Right lobe of liver (tissue), 6 donors: ENCODE measurements at regions not wholly inside any gene's neighbourhood (a gene's known extent, or its start where the extent isn't known, plus 50 kb on each side); places are given as distances from the start of the nearest gene placed in this dataset.
"Not testable (repeated sequence)": the region's sequence is repeated elsewhere in the genome, so short reads cannot be mapped to it uniquely, and the experiment has no call there.

Source experiments
- ATAC-seq, 4 donors: fragments of 200-7000 bp; cut with Tn5 transposase; one replicate each; pipeline ENCODE4 v1.9.1; 2020; ENCODE audit warnings: mild to moderate bottlenecking in 4 of 4, moderate library complexity in 4 of 4
- DNase-seq, 3 donors: peaks; one replicate each; pipeline ENCODE4 v3.0.0-alpha.2; 2020
- H3K27ac ChIP-seq, 3 donors: fragments of 200-600 bp; one replicate each; pipeline ENCODE4 v1.8.0; 2022
- H3K27me3 ChIP-seq, 2 donors: fragments of 200-600 bp; one replicate each; pipeline ENCODE4 v1.8.0; 2022
- H3K36me3 ChIP-seq, 4 donors: fragments of 200-600 bp; sonication (generic) in 1 of 4; one replicate each; pipeline versions ENCODE4 v1.5.1 to v1.8.0; 2017 to 2022; ENCODE audit warnings: control low read depth in 1 of 4
- H3K4me1 ChIP-seq, 4 donors: fragments of 200-600 bp; sonication (generic) in 1 of 4; one replicate each; pipeline versions ENCODE4 v1.5.1 to v1.8.0; 2017 to 2022; ENCODE audit warnings: control low read depth in 1 of 4
- H3K4me3 ChIP-seq, 3 donors: fragments of 200-600 bp; one replicate each; pipeline ENCODE4 v1.8.0; 2022
- H3K9me3 ChIP-seq, 4 donors: fragments of 200-600 bp; sonication (generic) in 1 of 4; one replicate each; pipeline versions ENCODE4 v1.5.1 to v1.8.0; 2017 to 2022; ENCODE audit warnings: control low read depth in 1 of 4
- CTCF ChIP-seq, 4 donors: fragments of 200-600 bp in 3 of 4; fragments of 450-650 bp in 1 of 4; IDR thresholded peaks; one replicate each; pipeline versions ENCODE4 v1.5.1 to v1.8.0; 2016 to 2022; ENCODE audit warnings: antibody characterized with exemption in 4 of 4, mild to moderate bottlenecking in 2 of 4
- POLR2A ChIP-seq: fragments of 450-650 bp; IDR thresholded peaks from one replicate; pipeline ENCODE4 v1.6.1; 2017; ENCODE audit warnings: antibody characterized with exemption, mild to moderate bottlenecking
- WGBS: methylation state at CpG from one replicate; pipeline ENCODE4 v1.1.6; 2018; ENCODE audit warnings: low coverage, low lambda C conversion rate; ENCODE audit not compliant: insufficient coverage; ENCODE audit errors: missing lambda C conversion rate; 5-methylcytosine and 5-hydroxymethylcytosine counted together
- intact Hi-C, 2 donors: fragments of 100-400 bp; cut with DNase I; formaldehyde crosslinking; loops; one replicate each; pipeline versions ENCODE4 v1.11.2 to v1.14.1; 2022
- donor health status: DM: no; HTN: yes; CAD: no.
- donor health status: DM: no; HTN: no; CAD: no.
- donor health status: DM: no; HTN: no; CAD: no.
- donor health status: DM: no; HTN: yes; CAD: no.
- donor health status: DM: no; HTN: yes; CAD: no.

DNA sequence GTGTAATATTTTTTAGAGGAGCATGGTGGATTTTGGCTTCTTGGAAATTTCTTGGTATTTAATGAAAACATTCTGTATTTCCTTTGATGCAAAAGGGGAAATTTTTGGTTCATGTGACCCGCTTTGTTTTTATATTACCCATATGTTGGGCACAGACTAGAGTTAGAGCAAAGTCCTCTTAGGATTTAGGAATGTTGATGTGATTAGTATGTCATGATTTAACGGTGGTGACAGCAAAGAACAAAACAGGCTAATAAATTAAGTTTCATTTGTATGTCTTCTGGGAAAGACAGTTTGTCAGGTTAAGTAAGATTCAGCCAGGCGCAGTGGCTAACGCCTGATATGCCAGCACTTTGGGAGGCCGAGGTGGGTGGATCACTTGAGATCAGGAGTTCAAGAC, 304.6 kb downstream of the REEP3 start:
- ATAC-seq (no peak), DNase-seq (no peak)
- Histone ChIP-seq H3K4me3 (no peak overlapping the region), H3K27ac (no peak overlapping the region), H3K9me3 (no peaks in the 10 kb centered on the region), H3K36me3 (no peaks in the 10 kb centered on the region), H3K27me3 (no peaks in the 10 kb centered on the region), H3K4me1 (no peaks in the 10 kb centered on the region)
- 86% methylated on average over 5 of the region's 5 CpGs for whole genome bisulfite sequencing
- TF ChIP-seq CTCF (IDR thresholded peaks at IDR 0.05) (no peak), POLR2A (no peak)
- intact Hi-C loops: no loop called here

DNA sequence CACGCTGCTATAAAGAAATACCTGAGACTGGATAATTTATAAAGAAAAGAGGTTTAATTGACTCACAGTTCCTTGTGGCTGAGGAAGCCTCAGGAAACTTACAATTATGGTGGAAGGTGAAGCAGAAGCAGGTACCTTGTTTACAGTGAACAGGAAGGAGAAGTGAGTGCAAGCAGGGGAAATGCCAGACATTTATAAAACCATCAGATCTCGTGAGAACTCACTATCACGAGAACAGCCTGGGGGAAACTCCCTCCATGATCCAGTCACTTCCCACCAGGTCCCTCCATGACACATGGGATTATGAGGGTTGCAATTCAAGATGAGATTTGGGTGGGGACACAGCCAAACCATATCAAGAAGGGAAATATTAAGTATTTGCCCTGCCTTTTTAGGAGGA, 305.8 kb downstream of the REEP3 start:
- ATAC-seq, H3K36me3 ChIP-seq, H3K9me3 ChIP-seq, H3K27me3 ChIP-seq, intact Hi-C loops, H3K4me1 ChIP-seq, H3K27ac ChIP-seq, DNase-seq, H3K4me3 ChIP-seq: not testable (repeated sequence)
- 74% methylated on average over 3 of the region's 3 CpGs for WGBS

- Histone ChIP-seq H3K9me3 (no peaks in the 10 kb centered on the region), H3K4me3 (no peak overlapping the region), H3K27me3 (no peaks in the 10 kb centered on the region), H3K4me1 (no peaks in the 10 kb centered on the region), H3K27ac (no peak overlapping the region), H3K36me3 (no peaks in the 10 kb centered on the region)
- TF ChIP-seq POLR2A: no peak
- no peak for TF ChIP-seq CTCF (IDR thresholded peaks at IDR 0.05)
- DNase-seq (no peak), ATAC-seq (peak in 3 of 4 donors; percentile 44 to 49 (median 48))
- WGBS: 13% methylated on average over 1 of the region's 2 CpGs
- intact Hi-C loops: no loop called here
Measured at GRCh38 chr10:63829020-63829419, 307.8 kb downstream of the REEP3 start.

GRCh38 chr10:63829573-63830149, 308.5 kb downstream of the REEP3 start:
- no peaks in the 10 kb centered on the region for H3K27me3 ChIP-seq
- 29% methylated on average over 4 of the region's 5 CpGs for WGBS
- ATAC-seq (no peak), DNase-seq (no peak)
- H3K4me3 ChIP-seq: no peak overlapping the region
- H3K27ac ChIP-seq: no peak overlapping the region
- intact Hi-C loops: no loop called here
- TF ChIP-seq CTCF (IDR thresholded peaks at IDR 0.05): no peak
- no peak for TF ChIP-seq POLR2A
- no peaks in the 10 kb centered on the region for H3K36me3 ChIP-seq
- no peaks in the 10 kb centered on the region for H3K4me1 ChIP-seq
- no peaks in the 10 kb centered on the region for H3K9me3 ChIP-seq

DNA sequence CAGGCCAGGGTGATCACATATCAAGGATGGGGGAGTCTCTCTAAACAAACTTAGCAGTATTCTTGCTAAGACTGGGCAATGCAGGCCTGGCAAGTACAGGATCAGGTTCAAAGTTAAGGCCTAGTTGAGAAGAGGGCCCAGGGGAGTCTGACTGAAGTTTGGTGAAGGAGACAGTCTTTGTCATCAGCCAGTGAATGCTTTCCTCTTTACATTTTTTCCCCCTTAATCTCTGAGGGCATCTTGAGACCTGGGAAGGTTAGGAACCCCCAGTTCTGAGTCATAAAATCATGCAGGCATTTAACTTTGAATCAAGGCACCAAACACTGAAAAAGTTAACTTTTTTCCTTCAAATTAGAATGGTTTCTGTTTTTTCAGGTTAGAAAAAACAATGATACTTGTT, 311.5 kb downstream of the REEP3 start:
- no peak for ATAC-seq
- no peak for TF ChIP-seq CTCF (IDR thresholded peaks at IDR 0.05)
- no peak for TF ChIP-seq POLR2A
- no peaks in the 10 kb centered on the region for H3K36me3 ChIP-seq
- H3K9me3 ChIP-seq: no peaks in the 10 kb centered on the region
- H3K27me3 ChIP-seq: no peaks in the 10 kb centered on the region
- H3K27ac ChIP-seq: no peak overlapping the region
- intact Hi-C loops: no loop called here
- no peak overlapping the region for H3K4me3 ChIP-seq
- H3K4me1 ChIP-seq: no peaks in the 10 kb centered on the region
- DNase-seq: no peak
